NOMO-1 treated with DMSO at 0.1 percent for 48 hours (cell line): ENCODE measurements at regions not wholly inside any gene's neighbourhood (a gene's known extent, or its start where the extent isn't known, plus 50 kb on each side); places are given as distances from the start of the nearest gene placed in this dataset.
A peak's percentile ranks its signal among the peaks of the same experiment; 100 is the strongest.

Source experiments
- DNase-seq: peaks from one replicate; lab custom pipeline; 2025; ENCODE audit not compliant: unreplicated experiment; lab: John Stamatoyannopoulos, UW

GRCh38 chr14:47763188-47763854 lies 87.9 kb upstream of the MDGA2 start:
- no peak for DNase-seq

- no peak for DNase-seq
Measured at GRCh38 chr14:47746986-47747385, 71.6 kb upstream of the MDGA2 start.

- DNase-seq, result peak; percentile 71
Measured at GRCh38 chr14:47744155-47744554, 68.8 kb upstream of the MDGA2 start.

GRCh38 chr14:47739541-47739940 lies 64.1 kb upstream of the MDGA2 start:
- no peak for DNase-seq

GRCh38 chr14:47730296-47730695 lies 54.9 kb upstream of the MDGA2 start:
- no peak for DNase-seq
